T-cell (primary cell): ENCODE measurements at regions not wholly inside any gene's neighbourhood (a gene's known extent, or its start where the extent isn't known, plus 50 kb on each side); places are given as distances from the start of the nearest gene placed in this dataset.

Source experiments
- ATAC-seq, 4 experiments: fragments of 200-7000 bp in 3 of 4; fragments of 150-1000 bp in 1 of 4; cut with Tn5 transposase; replicated peaks in 1 of 4; 1 replicate in 3 of 4; 2 replicates in 1 of 4; pipeline ENCODE4 v1.10.0; 2021; ENCODE audit warnings: moderate library complexity in 3 of 4, mild to moderate bottlenecking in 2 of 4, moderate number of reproducible peaks in 1 of 4
- CTCF ChIA-PET, 2 donors: fragments of 300-600 bp; sonication (Branson Sonifier 250); formaldehyde crosslinking; loops; one replicate each; lab custom pipeline; 2022; ENCODE audit warnings: antibody characterized with exemption in 2 of 2; lab: Charles Lee
- POLR2A ChIA-PET, 2 donors: fragments of 300-600 bp; sonication (Branson Sonifier 250); formaldehyde crosslinking; loops; one replicate each; lab custom pipeline; 2022; ENCODE audit warnings: antibody characterized with exemption in 2 of 2; lab: Charles Lee
- DNase-seq, 35 experiments: peaks; one replicate each; pipeline versions ENCODE4 v3.0.0 to v3.0.0-alpha.2; 2013 to 2023
- H3K27ac ChIP-seq: one replicate; pipeline ENCODE4 v1.5.1; 2013; ENCODE audit warnings: low read length
- H3K27me3 ChIP-seq, 2 experiments: replicated peaks in 1 of 2; 1 replicate in 1 of 2; 2 replicates in 1 of 2; pipeline versions ENCODE4 v1.6.1 to v1.7.0; 2013; ENCODE audit warnings: low read length in 1 of 2, mixed read lengths in 1 of 2; ENCODE audit not compliant: control insufficient read depth in 2 of 2, insufficient read depth in 2 of 2; ENCODE audit errors: extremely low read depth in 1 of 2
- H3K36me3 ChIP-seq, 2 donors: 1 replicate in 1 of 2; 2 replicates in 1 of 2; pipeline versions ENCODE4 v1.6.1 to v1.7.0; 2013; ENCODE audit warnings: low read length in 1 of 2; ENCODE audit not compliant: control insufficient read depth in 2 of 2, insufficient read depth in 1 of 2; ENCODE audit errors: extremely low read depth in 1 of 2
- H3K4me1 ChIP-seq, 2 experiments: 1 replicate in 1 of 2; 2 replicates in 1 of 2; pipeline versions ENCODE4 v1.6.1 to v1.7.0; 2013; ENCODE audit warnings: low read length in 2 of 2, mixed read lengths in 1 of 2; ENCODE audit not compliant: insufficient read depth in 2 of 2, control insufficient read depth in 1 of 2; ENCODE audit errors: extremely low read depth in 1 of 2
- H3K4me3 ChIP-seq, 2 donors: 1 replicate in 1 of 2; 2 replicates in 1 of 2; pipeline versions ENCODE4 v1.5.1 to v1.7.0; 2013; ENCODE audit warnings: mild to moderate bottlenecking in 2 of 2, low read length in 1 of 2, moderate library complexity in 1 of 2; ENCODE audit not compliant: control insufficient read depth in 1 of 2; ENCODE audit errors: extremely low read depth in 1 of 2
- H3K9me3 ChIP-seq: 2 replicates; pipeline ENCODE4 v1.7.0; 2013
- H3K27ac Mint-ChIP-seq, 2 donors: one replicate each; pipeline ENCODE4 v1.8.0; 2020 to 2021; ENCODE audit warnings: mild to moderate bottlenecking in 2 of 2, mixed read lengths in 2 of 2
- H3K27me3 Mint-ChIP-seq, 2 donors: one replicate each; pipeline ENCODE4 v1.8.0; 2021 to 2022; ENCODE audit warnings: mixed read lengths in 2 of 2
- H3K36me3 Mint-ChIP-seq: one replicate; pipeline ENCODE4 v1.8.0; 2021; ENCODE audit warnings: mixed read lengths
- H3K4me1 Mint-ChIP-seq, 3 donors: one replicate each; pipeline ENCODE4 v1.8.0; 2020 to 2022; ENCODE audit warnings: mixed read lengths in 3 of 3, mild to moderate bottlenecking in 1 of 3
- H3K4me3 Mint-ChIP-seq, 3 donors: one replicate each; pipeline ENCODE4 v1.8.0; 2020 to 2022; ENCODE audit warnings: mild to moderate bottlenecking in 3 of 3, mixed read lengths in 3 of 3, moderate library complexity in 3 of 3
- H3K9me3 Mint-ChIP-seq, 3 donors: one replicate each; pipeline ENCODE4 v1.8.0; 2020 to 2022; ENCODE audit warnings: mixed read lengths in 3 of 3
- WGBS: methylation state at CpG from one replicate; pipeline ENCODE4 v1.1.5; 2013; ENCODE audit warnings: missing lambda C conversion rate; ENCODE audit not compliant: insufficient coverage; 5-methylcytosine and 5-hydroxymethylcytosine counted together

GRCh38 chr3:139103484-139103883 is 58.8 kb upstream of the PRR23C start:
- no peaks in the 10 kb centered on the region for H3K36me3 ChIP-seq
- H3K4me3 ChIP-seq = no peak overlapping the region
- ATAC-seq (no peak), DNase-seq (no peak)
- peaks cover 0 to 44% of the 10 kb centered on the region in 2 experiments for H3K27me3 ChIP-seq
- POLR2A ChIA-PET = no interaction called here
- CTCF ChIA-PET = no interaction called here
- H3K9me3 Mint-ChIP-seq = peaks cover 0 to 3% (median 2%) of the 10 kb centered on the region in 3 donors
- no peaks in the 10 kb centered on the region for H3K4me1 ChIP-seq
- H3K27ac Mint-ChIP-seq = no peak overlapping the region
- no peak overlapping the region for H3K4me3 Mint-ChIP-seq
- H3K4me1 Mint-ChIP-seq = no peaks in the 10 kb centered on the region
- H3K36me3 Mint-ChIP-seq = no peaks in the 10 kb centered on the region
- 60% methylated on average over 2 of the region's 4 CpGs for WGBS
- no peaks in the 10 kb centered on the region for H3K9me3 ChIP-seq
- no peak overlapping the region for H3K27ac ChIP-seq
- H3K27me3 Mint-ChIP-seq = peaks cover 18 to 22% of the 10 kb centered on the region in 2 donors

- no peak for ATAC-seq
- Mint-ChIP-seq H3K4me1 (no peaks in the 10 kb centered on the region), H3K27me3 (peaks cover 15 to 19% of the 10 kb centered on the region in 2 donors), H3K27ac (no peak overlapping the region), H3K4me3 (no peak overlapping the region), H3K9me3 (no peaks in the 10 kb centered on the region), H3K36me3 (no peaks in the 10 kb centered on the region)
- Histone ChIP-seq H3K4me3 (no peak overlapping the region), H3K27me3 (peaks cover 0 to 49% of the 10 kb centered on the region in 2 experiments), H3K9me3 (no peaks in the 10 kb centered on the region), H3K4me1 (no peaks in the 10 kb centered on the region), H3K36me3 (no peaks in the 10 kb centered on the region), H3K27ac (no peak overlapping the region)
- CTCF ChIA-PET = no interaction called here
- 100% methylated on average over 1 of the region's 5 CpGs for WGBS
- POLR2A ChIA-PET = no interaction called here
- no peak for DNase-seq
Observed at GRCh38 chr3:139104062-139104461, 59.4 kb upstream of the PRR23C start.

- POLR2A ChIA-PET = no interaction called here
- WGBS = 71% methylated on average over 6 of the region's 7 CpGs
- CTCF ChIA-PET = no interaction called here
Observed at GRCh38 chr3:139105154-139105702, 60.5 kb upstream of the PRR23C start.

GRCh38 chr3:139106013-139106932 is 61.6 kb upstream of the PRR23C start:
- Histone ChIP-seq H3K36me3 (no peaks in the 10 kb centered on the region), H3K27ac (no peak overlapping the region), H3K9me3 (no peaks in the 10 kb centered on the region), H3K27me3 (peaks cover 0 to 33% of the 10 kb centered on the region in 2 experiments), H3K4me3 (no peak overlapping the region), H3K4me1 (peaks cover 0 to 3% of the 10 kb centered on the region in 2 experiments)
- H3K27me3 Mint-ChIP-seq = peaks cover 13 to 21% of the 10 kb centered on the region in 2 donors
- no peaks in the 10 kb centered on the region for H3K36me3 Mint-ChIP-seq
- peaks cover 4 to 8% (median 5%) of the 10 kb centered on the region in 3 donors for H3K4me1 Mint-ChIP-seq
- no peak overlapping the region for H3K4me3 Mint-ChIP-seq
- WGBS = 63% methylated on average over 7 of the region's 7 CpGs
- CTCF ChIA-PET = no interaction called here
- no peaks in the 10 kb centered on the region for H3K9me3 Mint-ChIP-seq
- ATAC-seq (no peak), DNase-seq (no peak)
- H3K27ac Mint-ChIP-seq = no peak overlapping the region
- POLR2A ChIA-PET = no interaction called here

More at GRCh38 chr3:139105154-139105702, 60.5 kb upstream of the PRR23C start:
- Histone ChIP-seq H3K4me3 (no peak overlapping the region), H3K27ac (no peak overlapping the region), H3K9me3 (no peaks in the 10 kb centered on the region), H3K27me3 (peaks cover 0 to 44% of the 10 kb centered on the region in 2 experiments), H3K36me3 (no peaks in the 10 kb centered on the region), H3K4me1 (no peaks in the 10 kb centered on the region)
- H3K36me3 Mint-ChIP-seq = no peaks in the 10 kb centered on the region
- no peak overlapping the region for H3K27ac Mint-ChIP-seq
- peaks cover 12 to 15% of the 10 kb centered on the region in 2 donors for H3K27me3 Mint-ChIP-seq
- H3K4me1 Mint-ChIP-seq = peaks cover 0 to 2% (median 2%) of the 10 kb centered on the region in 3 donors
- H3K9me3 Mint-ChIP-seq = no peaks in the 10 kb centered on the region
- DNase-seq = no peak
- no peak overlapping the region for H3K4me3 Mint-ChIP-seq
- no peak for ATAC-seq

GRCh38 chr3:139107424-139108252 is 62.9 kb upstream of the PRR23C start:
- 72% methylated on average over 12 of the region's 13 CpGs for WGBS
- CTCF ChIA-PET = no interaction called here
- H3K4me1 ChIP-seq = peaks cover 0 to 8% of the 10 kb centered on the region in 2 experiments

More at GRCh38 chr3:139107424-139108252, 62.9 kb upstream of the PRR23C start:
- H3K4me1 Mint-ChIP-seq = peaks cover 10 to 17% (median 10%) of the 10 kb centered on the region in 3 donors
- no peak overlapping the region for H3K27ac ChIP-seq
- DNase-seq = no peak
- H3K36me3 Mint-ChIP-seq = no peaks in the 10 kb centered on the region
- H3K4me3 Mint-ChIP-seq = no peak overlapping the region
- POLR2A ChIA-PET = no interaction called here
- no peaks in the 10 kb centered on the region for H3K36me3 ChIP-seq
- no peaks in the 10 kb centered on the region for H3K9me3 ChIP-seq
- peaks cover 0 to 30% of the 10 kb centered on the region in 2 experiments for H3K27me3 ChIP-seq
- H3K9me3 Mint-ChIP-seq = no peaks in the 10 kb centered on the region
- peaks cover 15 to 25% of the 10 kb centered on the region in 2 donors for H3K27me3 Mint-ChIP-seq
- no peak overlapping the region for H3K4me3 ChIP-seq
- no peak for ATAC-seq
- H3K27ac Mint-ChIP-seq = no peak overlapping the region
